IMR-90 (cell line): ENCODE measurements at regions not wholly inside any gene's neighbourhood (a gene's known extent, or its start where the extent isn't known, plus 50 kb on each side); places are given as distances from the start of the nearest gene placed in this dataset.

ENCODE experiments used
- ATAC-seq: fragments of 200-7000 bp; cut with Tn5 transposase; 2 replicates; pipeline ENCODE4 v1.9.1; 2020; ENCODE audit warnings: low read depth, mild to moderate bottlenecking, moderate library complexity
- BruUV-seq: library from RNA; stranded (reverse); fragments of 400-500 nt; replicated peaks from 2 replicates; lab custom pipeline; 2021; lab: Mats Ljungman, UMichigan
- CTCF ChIA-PET: fragments of 300-600 bp; formaldehyde crosslinking; extraction: SDS; loops from one replicate; lab custom pipeline; 2021; ENCODE audit warnings: antibody characterized with exemption; lab: Yijun Ruan, JAX
- POLR2A ChIA-PET: fragments of 300-600 bp; sonication (Branson Sonifier 250); formaldehyde crosslinking; loops from one replicate; lab custom pipeline; 2022; ENCODE audit warnings: antibody characterized with exemption; ENCODE audit not compliant: unreplicated experiment; lab: Charles Lee
- DNase-seq: peaks from one replicate; pipeline ENCODE4 v3.0.0; 2013
- H2AFZ ChIP-seq: replicated peaks from 2 replicates; pipeline ENCODE3; 2013; ENCODE audit warnings: low read length, mild to moderate bottlenecking; ENCODE audit not compliant: poor library complexity
- H2AK5ac ChIP-seq: 2 replicates; pipeline ENCODE4 v1.6.1; 2013; ENCODE audit warnings: low read depth, low read length, inconsistent platforms
- H2AK9ac ChIP-seq: replicated peaks from 2 replicates; pipeline ENCODE3; 2013; ENCODE audit warnings: mild to moderate bottlenecking, low read depth, low read length, moderate library complexity; ENCODE audit not compliant: poor library complexity
- H2BK120ac ChIP-seq: 2 replicates; pipeline ENCODE4 v1.6.1; 2013; ENCODE audit warnings: low read depth, low read length, inconsistent platforms
- H2BK15ac ChIP-seq: 3 replicates; pipeline ENCODE4 v1.6.1; 2013; ENCODE audit warnings: low read depth, low read length, inconsistent platforms
- H2BK20ac ChIP-seq: 2 replicates; pipeline ENCODE4 v1.6.1; 2013; ENCODE audit warnings: low read depth, mild to moderate bottlenecking, inconsistent platforms, low read length, moderate library complexity
- H2BK5ac ChIP-seq: 2 replicates; pipeline ENCODE4 v1.6.1; 2013; ENCODE audit warnings: mild to moderate bottlenecking, low read depth, low read length, inconsistent platforms; ENCODE audit not compliant: poor library complexity, severe bottlenecking
- H3K14ac ChIP-seq: replicated peaks from 2 replicates; pipeline ENCODE4 v1.6.1; 2013; ENCODE audit warnings: low read depth, low read length, inconsistent platforms
- H3K18ac ChIP-seq: 2 replicates; pipeline ENCODE4 v1.6.1; 2013; ENCODE audit warnings: low read depth, low read length, control low read depth
- H3K23ac ChIP-seq: 2 replicates; pipeline ENCODE4 v1.6.1; 2013; ENCODE audit warnings: low read depth, low read length, inconsistent platforms
- H3K27ac ChIP-seq: 2 replicates; pipeline ENCODE4 v1.5.1; 2013; ENCODE audit warnings: mild to moderate bottlenecking, control low read depth, low read length; ENCODE audit not compliant: insufficient read depth
- H3K27me3 ChIP-seq: 2 replicates; pipeline ENCODE4 v1.6.1; 2013; ENCODE audit warnings: low read length; ENCODE audit not compliant: control insufficient read depth, insufficient read depth
- H3K36me3 ChIP-seq: 2 replicates; pipeline ENCODE4 v1.6.1; 2013; ENCODE audit warnings: low read length, mixed read lengths; ENCODE audit not compliant: control insufficient read depth, insufficient read depth
- H3K4ac ChIP-seq: 2 replicates; pipeline ENCODE4 v1.6.1; 2013; ENCODE audit warnings: low read depth, low read length, inconsistent platforms
- H3K4me1 ChIP-seq: 2 replicates; pipeline ENCODE4 v1.6.1; 2013; ENCODE audit warnings: low read length, mixed read lengths; ENCODE audit not compliant: control insufficient read depth, insufficient read depth
- H3K4me2 ChIP-seq: 2 replicates; pipeline ENCODE4 v1.6.1; 2013; ENCODE audit warnings: low read depth, mild to moderate bottlenecking, control low read depth, low read length, moderate library complexity
- H3K4me3 ChIP-seq: 2 replicates; pipeline ENCODE4 v1.5.1; 2013; ENCODE audit warnings: low read depth, mild to moderate bottlenecking, control low read depth, low read length, moderate library complexity; ENCODE audit not compliant: insufficient read depth
- H3K56ac ChIP-seq: 2 replicates; pipeline ENCODE4 v1.6.1; 2013; ENCODE audit warnings: low read length, inconsistent platforms; ENCODE audit not compliant: insufficient read depth; ENCODE audit errors: extremely low read depth
- H3K79me1 ChIP-seq, 2 experiments: 2 replicates each; pipeline ENCODE4 v1.6.1; 2013; ENCODE audit warnings: low read length in 2 of 2, inconsistent platforms in 1 of 2, low read depth in 1 of 2
- H3K9ac ChIP-seq: 2 replicates; pipeline ENCODE4 v1.6.1; 2013; ENCODE audit warnings: low read depth, low read length, control low read depth
- H3K9me1 ChIP-seq: 2 replicates; pipeline ENCODE4 v1.6.1; 2013; ENCODE audit warnings: low read length, inconsistent platforms; ENCODE audit not compliant: insufficient read depth
- H3K9me3 ChIP-seq: 2 replicates; pipeline ENCODE4 v1.6.1; 2013; ENCODE audit warnings: low read length; ENCODE audit not compliant: control insufficient read depth, insufficient read depth
- H4K20me1 ChIP-seq: 2 replicates; pipeline ENCODE4 v1.6.1; 2013; ENCODE audit warnings: low read length, inconsistent platforms; ENCODE audit not compliant: insufficient read depth
- H4K5ac ChIP-seq: 2 replicates; pipeline ENCODE4 v1.6.1; 2013; ENCODE audit warnings: mild to moderate bottlenecking, low read depth, low read length, control low read depth
- H4K8ac ChIP-seq, 2 experiments: 2 replicates each; pipeline ENCODE4 v1.6.1; 2013; ENCODE audit warnings: low read depth in 2 of 2, low read length in 2 of 2, control low read depth in 1 of 2, inconsistent platforms in 1 of 2
- H4K91ac ChIP-seq: 2 replicates; pipeline ENCODE4 v1.6.1; 2013; ENCODE audit warnings: low read depth, low read length, inconsistent platforms; ENCODE audit not compliant: insufficient read depth
- CEBPB ChIP-seq: IDR thresholded peaks from 2 replicates; pipeline ENCODE4 v1.6.1; 2012; ENCODE audit warnings: low read depth, low read length, improper control_type of control experiment
- CHD1 ChIP-seq: IDR thresholded peaks from 2 replicates; pipeline ENCODE4 v1.6.1; 2012; ENCODE audit warnings: low read depth, low read length, improper control_type of control experiment
- ELK1 ChIP-seq: fragments of 150-350 bp; IDR thresholded peaks from 2 replicates; pipeline ENCODE4 v1.6.1; 2016; ENCODE audit warnings: low read depth, mild to moderate bottlenecking, low read length, moderate library complexity, borderline replicate concordance
- FOS ChIP-seq: fragments of 150-350 bp; IDR thresholded peaks from 2 replicates; pipeline ENCODE4 v1.6.1; 2016; ENCODE audit warnings: low read depth, low read length
- MXI1 ChIP-seq: IDR thresholded peaks from 2 replicates; pipeline ENCODE4 v1.6.1; 2012; ENCODE audit warnings: low read depth, mild to moderate bottlenecking, low read length, moderate library complexity, borderline replicate concordance
- NFE2L2 ChIP-seq: fragments of 150-350 bp; IDR thresholded peaks from 2 replicates; pipeline ENCODE4 v1.6.1; 2016; ENCODE audit warnings: low read depth, mild to moderate bottlenecking, low read length
- POLR2A ChIP-seq: IDR thresholded peaks from 2 replicates; pipeline ENCODE4 v1.6.1; 2012; ENCODE audit warnings: mild to moderate bottlenecking, low read depth, low read length
- RAD21 ChIP-seq: IDR thresholded peaks from 2 replicates; pipeline ENCODE4 v1.6.1; 2012; ENCODE audit warnings: low read length, improper control_type of control experiment
- RFX5 ChIP-seq: IDR thresholded peaks from 2 replicates; pipeline ENCODE4 v1.8.0; 2012; ENCODE audit warnings: low read depth, mild to moderate bottlenecking, low read length, moderate library complexity
- SMC3 ChIP-seq: fragments of 150-350 bp; IDR thresholded peaks from 2 replicates; pipeline ENCODE4 v1.6.1; 2016; ENCODE audit warnings: low read depth, mild to moderate bottlenecking, antibody characterized with exemption, low read length, moderate library complexity
- USF2 ChIP-seq: fragments of 150-350 bp; IDR thresholded peaks from 2 replicates; pipeline ENCODE4 v1.6.1; 2017; ENCODE audit warnings: mild to moderate bottlenecking, antibody characterized with exemption, low read length, low read depth
- WGBS, 2 experiments: methylation state at CpG; one replicate each; pipeline versions ENCODE4 v1.1.5 to v1.1.7; 2013; ENCODE audit warnings: missing lambda C conversion rate in 2 of 2; ENCODE audit not compliant: insufficient read length in 1 of 2; ENCODE audit errors: extremely low coverage in 2 of 2; 5-methylcytosine and 5-hydroxymethylcytosine counted together
- dilution Hi-C: fragments of 300-500 bp; cut with HindIII; formaldehyde crosslinking; loops from one replicate; pipeline ENCODE4 v1.14.3; 2018; ENCODE audit warnings: low sequenced_read_pairs; ENCODE audit not compliant: unreplicated experiment
- in situ Hi-C: fragments of 300-500 bp; cut with MboI; formaldehyde crosslinking; loops from 3 replicates; pipeline ENCODE4 v1.14.3; 2019; ENCODE audit warnings: low sequenced_read_pairs, inconsistent platforms, mixed read lengths
- intact Hi-C: fragments of 100-400 bp; cut with micrococcal nuclease; formaldehyde crosslinking; loops from 2 replicates; pipeline ENCODE4 v1.10.0; 2022

- H2AFZ ChIP-seq = no peak overlapping the region
- no peak overlapping the region for H4K8ac ChIP-seq
- H2BK20ac ChIP-seq = no peak overlapping the region
- ATAC-seq (no peak), DNase-seq (no peak)
- H3K36me3 ChIP-seq = no peaks in the 10 kb centered on the region
- no peaks in the 10 kb centered on the region for H3K4me1 ChIP-seq
- no TSS peak for BruUV-seq
- CTCF ChIA-PET = no interaction called here
- H4K5ac ChIP-seq = no peak overlapping the region
- WGBS, 2 experiments = no CpG with 5 or more reads among the region's 1 CpG
- no peaks in the 10 kb centered on the region for H3K79me1 ChIP-seq
- no peaks in the 10 kb centered on the region for H3K9me3 ChIP-seq
- POLR2A ChIA-PET = no interaction called here
- H3K14ac ChIP-seq = no peak overlapping the region
- H2BK15ac ChIP-seq = no peak overlapping the region
- H2BK120ac ChIP-seq = no peak overlapping the region
- TF ChIP-seq CHD1 (no peak), CEBPB (no peak), MXI1 (no peak), FOS (no peak), RFX5 (no peak), NFE2L2 (no peak), USF2 (no peak), RAD21 (no peak), ELK1 (no peak), POLR2A (no peak), SMC3 (no peak)
- no peak overlapping the region for H3K4me3 ChIP-seq
- H3K23ac ChIP-seq = no peak overlapping the region
- H3K9me1 ChIP-seq = no peaks in the 10 kb centered on the region
- no peaks in the 10 kb centered on the region for H3K27me3 ChIP-seq
- H3K56ac ChIP-seq = no peak overlapping the region
- H2AK9ac ChIP-seq = no peak overlapping the region
- no peak overlapping the region for H3K4ac ChIP-seq
- H2AK5ac ChIP-seq = no peak overlapping the region
- H3K9ac ChIP-seq = no peak overlapping the region
- H3K27ac ChIP-seq = no peak overlapping the region
- no peak overlapping the region for H3K4me2 ChIP-seq
- dilution Hi-C loops = no loop called here
- intact Hi-C loops = no loop called here
- in situ Hi-C loops = no loop called here
- no peak overlapping the region for H2BK5ac ChIP-seq
- no peak overlapping the region for H3K18ac ChIP-seq
- H4K91ac ChIP-seq = no peak overlapping the region
- no peaks in the 10 kb centered on the region for H4K20me1 ChIP-seq
Measured at GRCh38 chr3:81927811-81928210, 166.4 kb upstream of the GBE1 start.
